Endothelial cell of umbilical vein (primary cell): ENCODE measurements at regions not wholly inside any gene's neighbourhood (a gene's known extent, or its start where the extent isn't known, plus 50 kb on each side); places are given as distances from the start of the nearest gene placed in this dataset.

Experiments used
- CTCF ChIP-seq, 2 donors: IDR thresholded peaks; 1 replicate in 1 of 2; 2 replicates in 1 of 2; pipeline ENCODE4 v1.5.1; 2011; ENCODE audit warnings: low read length in 2 of 2, mild to moderate bottlenecking in 2 of 2, moderate library complexity in 2 of 2, control low read depth in 1 of 2, inconsistent platforms in 1 of 2, low read depth in 1 of 2; ENCODE audit not compliant: insufficient read depth in 1 of 2; ENCODE audit errors: extremely low read depth in 1 of 2
- EZH2 ChIP-seq: IDR thresholded peaks from 2 replicates; pipeline ENCODE4 v1.6.1; 2012; ENCODE audit warnings: borderline replicate concordance, low read depth, mild to moderate bottlenecking, moderate library complexity, low read length, inconsistent platforms; ENCODE audit not compliant: severe bottlenecking
- FOS ChIP-seq: IDR thresholded peaks from 2 replicates; pipeline ENCODE4 v1.6.1; 2011; ENCODE audit warnings: mild to moderate bottlenecking, low read length, moderate library complexity, borderline replicate concordance; ENCODE audit not compliant: insufficient read depth
- JUN ChIP-seq: IDR thresholded peaks from 2 replicates; pipeline ENCODE4 v1.6.1; 2011; ENCODE audit warnings: borderline replicate concordance, low read depth; ENCODE audit not compliant: insufficient read length, insufficient read depth
- MAX ChIP-seq: IDR thresholded peaks from 2 replicates; pipeline ENCODE4 v1.6.1; 2011; ENCODE audit not compliant: insufficient read depth, insufficient read length
- MYC ChIP-seq: IDR thresholded peaks from one replicate; pipeline ENCODE4 v1.6.1; 2011; ENCODE audit warnings: mild to moderate bottlenecking, low read depth, low read length
- POLR2A ChIP-seq: IDR thresholded peaks from 2 replicates; pipeline ENCODE4 v1.6.1; 2012; ENCODE audit warnings: low read depth, mild to moderate bottlenecking, control low read depth, low read length
- POLR2AphosphoS5 ChIP-seq: IDR thresholded peaks from 2 replicates; pipeline ENCODE4 v1.6.1; 2012; ENCODE audit warnings: low read depth, mild to moderate bottlenecking, control low read depth, low read length, moderate library complexity; ENCODE audit not compliant: insufficient read depth

GRCh38 chr2:220228310-220229006 lies 601.0 kb downstream of the SLC4A3 start:
- TF ChIP-seq POLR2AphosphoS5: no peak
- no peak for TF ChIP-seq POLR2A
- TF ChIP-seq CTCF (IDR thresholded peaks at IDR 0.05; ENCODE audit: extremely low read depth in 1 of 2, insufficient read depth in 1 of 2, low read depth in 1 of 2, low read length in 2 of 2): no peak
- TF ChIP-seq MYC: no peak
- TF ChIP-seq EZH2: no peak
- TF ChIP-seq MAX: no peak
- TF ChIP-seq FOS: no peak
- TF ChIP-seq JUN: no peak
